GM12865 (cell line): ENCODE measurements at regions not wholly inside any gene's neighbourhood (a gene's known extent, or its start where the extent isn't known, plus 50 kb on each side); places are given as distances from the start of the nearest gene placed in this dataset.

ENCODE experiments used
- DNase-seq: peaks from one replicate; pipeline ENCODE4 v3.0.0; 2010; ENCODE audit warnings: low read depth
- H3K4me3 ChIP-seq: 2 replicates; pipeline ENCODE4 v1.5.1; 2011; ENCODE audit warnings: mild to moderate bottlenecking, low read depth, low read length, control low read depth
- CTCF ChIP-seq: IDR thresholded peaks from 2 replicates; pipeline ENCODE4 v1.5.1; 2011; ENCODE audit warnings: low read length, control low read depth, low read depth, inconsistent platforms; ENCODE audit not compliant: insufficient read depth; ENCODE audit errors: missing control alignments

- no peak overlapping the region for H3K4me3 ChIP-seq
- TF ChIP-seq CTCF, result no peak
- DNase-seq, result no peak
These were observed 775.0 kb upstream of the LRRC4C start for GRCh38 chr11:42234451-42234951.

- no peak for DNase-seq
- no peak for TF ChIP-seq CTCF
- no peak overlapping the region for H3K4me3 ChIP-seq
These were observed 778.3 kb upstream of the LRRC4C start for GRCh38 chr11:42237701-42238235.

- DNase-seq, result no peak
- TF ChIP-seq CTCF, result no peak
- H3K4me3 ChIP-seq, result no peak overlapping the region
These were observed 779.7 kb upstream of the LRRC4C start for GRCh38 chr11:42239188-42239587.

DNA sequence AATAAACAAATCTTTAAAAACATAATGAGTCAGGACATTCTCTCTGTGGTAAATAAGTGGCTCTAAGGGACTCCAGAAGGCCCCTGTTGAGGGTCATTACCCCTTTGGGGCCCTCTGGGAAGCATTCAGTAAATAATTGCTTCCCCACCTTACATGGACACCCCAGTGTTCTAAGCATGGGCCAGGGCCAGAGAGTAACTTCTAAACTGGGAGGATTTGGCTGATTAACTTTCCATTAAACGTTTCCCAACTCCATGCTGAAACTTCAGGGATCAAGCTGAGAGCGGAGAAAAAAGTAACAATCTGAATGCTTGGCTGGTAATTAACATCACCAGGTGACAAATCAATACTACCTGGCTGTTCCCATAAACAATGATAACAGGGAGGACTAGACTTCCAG is 783.9 kb upstream of the LRRC4C start:
- no peak for DNase-seq
- no peak overlapping the region for H3K4me3 ChIP-seq
- TF ChIP-seq CTCF, result no peak

DNA sequence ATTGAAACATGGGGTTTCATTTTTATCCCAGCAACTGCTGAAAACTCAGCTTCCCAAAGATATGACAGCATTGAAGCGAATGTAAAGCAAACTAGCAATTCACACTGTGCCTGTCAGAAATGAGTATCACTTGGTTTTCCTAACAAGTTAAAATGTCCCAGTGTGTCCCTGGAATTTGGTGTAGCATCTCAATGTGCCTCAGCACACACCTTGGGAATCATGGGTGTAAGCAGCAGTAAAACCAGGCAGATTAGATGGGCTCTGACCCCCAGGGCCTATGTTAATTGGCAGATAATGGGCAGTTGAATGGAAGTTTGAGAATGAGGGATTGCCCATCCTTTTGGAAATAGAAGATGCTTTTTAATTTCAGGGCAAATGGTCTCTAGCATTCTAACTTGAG is 784.9 kb upstream of the LRRC4C start:
- no peak overlapping the region for H3K4me3 ChIP-seq
- TF ChIP-seq CTCF, result no peak
- DNase-seq, result no peak

DNA sequence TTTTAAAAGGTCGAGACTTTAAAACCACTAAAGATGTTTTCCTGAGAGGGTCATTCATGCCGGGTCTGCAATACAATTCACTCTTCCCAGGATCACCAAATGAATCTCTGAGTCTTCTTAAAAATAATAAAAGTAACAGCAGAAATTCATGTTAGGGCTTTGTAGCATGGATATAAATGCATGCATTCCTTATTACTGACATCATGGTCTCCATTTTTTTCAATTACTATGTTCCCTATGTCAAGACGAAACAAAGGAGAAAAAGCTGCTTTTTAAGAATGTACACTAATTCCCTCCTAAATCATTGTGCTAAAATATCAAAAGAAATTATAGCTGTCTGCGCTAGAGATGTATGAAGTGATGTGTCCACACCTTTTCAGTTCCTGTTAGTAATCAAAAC is 789.9 kb upstream of the LRRC4C start:
- no peak for DNase-seq
- TF ChIP-seq CTCF, result no peak
- H3K4me3 ChIP-seq, result no peak overlapping the region

DNA sequence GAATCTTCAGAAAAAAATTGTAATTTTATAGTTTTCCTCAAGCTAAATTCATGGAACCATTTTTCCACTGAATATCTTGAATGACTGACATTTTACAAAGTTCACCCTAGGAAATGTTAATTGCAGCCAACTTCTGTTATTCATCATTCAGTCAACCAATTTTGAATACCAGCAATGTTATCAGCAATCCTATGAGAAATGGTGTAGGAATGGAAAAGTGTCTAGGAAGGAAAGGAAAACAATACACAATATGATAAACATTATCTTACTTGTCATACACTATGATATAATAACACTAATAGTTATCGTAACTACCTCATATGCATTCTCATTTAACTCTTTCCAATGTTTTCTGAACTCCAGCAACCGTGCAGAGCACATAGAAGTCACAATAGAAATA is 790.5 kb upstream of the LRRC4C start:
- no peak for TF ChIP-seq CTCF
- H3K4me3 ChIP-seq, result no peak overlapping the region
- DNase-seq, result no peak
